GM12891 (cell line): ENCODE measurements at regions not wholly inside any gene's neighbourhood (a gene's known extent, or its start where the extent isn't known, plus 50 kb on each side); places are given as distances from the start of the nearest gene placed in this dataset.

Experiments
- POLR2A ChIP-seq: IDR thresholded peaks from 2 replicates; pipeline ENCODE4 v1.6.1; 2011; ENCODE audit warnings: low read depth, low read length, control low read depth
- POLR2AphosphoS5 ChIP-seq: IDR thresholded peaks from 2 replicates; pipeline ENCODE4 v1.6.1; 2011; ENCODE audit warnings: low read depth, low read length, control low read depth
- SPI1 ChIP-seq: IDR thresholded peaks from 2 replicates; pipeline ENCODE4 v1.6.1; 2011; ENCODE audit warnings: low read depth, low read length, control low read depth

DNA sequence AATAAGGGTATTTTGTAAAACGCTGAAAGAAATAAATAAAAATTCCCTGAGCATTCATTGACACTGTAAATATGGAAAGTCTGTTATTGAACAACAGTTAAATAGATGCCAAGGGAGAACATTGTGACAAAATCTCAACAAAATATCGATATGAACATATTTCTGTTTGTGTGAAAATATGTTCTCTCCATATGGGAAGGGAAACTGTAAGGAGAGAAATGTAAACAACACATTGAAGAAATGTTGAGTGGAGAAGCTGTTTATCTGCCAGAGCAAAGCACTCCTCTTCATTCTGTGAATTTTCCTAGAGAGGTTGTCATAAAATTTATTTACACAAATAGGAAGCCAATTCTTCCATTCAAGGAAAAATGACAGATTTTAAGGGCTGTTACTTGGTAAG is 57.1 kb upstream of the EOMES start:
- no peak for TF ChIP-seq SPI1
- TF ChIP-seq POLR2A: no peak
- TF ChIP-seq POLR2AphosphoS5: no peak
